Neural progenitor cell (in vitro differentiated cells): ENCODE measurements at regions not wholly inside any gene's neighbourhood (a gene's known extent, or its start where the extent isn't known, plus 50 kb on each side); places are given as distances from the start of the nearest gene placed in this dataset.

Source experiments
- EZH2 ChIP-seq: fragments of 200-600 bp; sonication (generic); IDR thresholded peaks from 2 replicates; pipeline ENCODE4 v1.6.1; 2017; ENCODE audit warnings: antibody characterized with exemption, mild to moderate bottlenecking, moderate library complexity
- EZH2phosphoT487 ChIP-seq: fragments of 200-600 bp; sonication (generic); IDR thresholded peaks from 2 replicates; pipeline ENCODE4 v1.6.1; 2017; ENCODE audit warnings: antibody characterized with exemption
- TF ChIP-seq, protein P1 (sequence below): fragments of 200-600 bp; sonication (generic); IDR thresholded peaks from 2 replicates; pipeline ENCODE4 v1.5.1; 2017; ENCODE audit warnings: antibody characterized with exemption, mild to moderate bottlenecking

DNA sequence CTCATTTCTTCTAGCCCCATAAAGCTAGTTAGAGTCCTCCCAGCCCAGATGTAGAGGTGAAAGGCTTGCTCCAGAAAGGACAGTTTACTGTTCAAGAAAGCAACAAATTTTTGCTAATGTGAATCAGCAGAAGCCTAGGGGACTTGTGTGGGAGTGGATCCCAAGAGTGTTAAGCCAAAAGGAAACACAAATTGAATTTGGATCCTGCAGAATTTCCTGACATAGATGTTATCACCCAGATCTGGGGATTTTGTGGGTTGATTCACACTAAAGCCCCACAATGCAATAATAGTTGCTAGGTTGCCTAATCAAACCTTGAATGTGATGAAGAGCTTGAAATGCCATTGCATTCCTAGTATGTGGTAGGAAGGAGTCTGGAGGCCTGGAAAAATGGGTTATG lies 135.2 kb upstream of the HS3ST3A1 start:
- TF ChIP-seq, protein P1, sequence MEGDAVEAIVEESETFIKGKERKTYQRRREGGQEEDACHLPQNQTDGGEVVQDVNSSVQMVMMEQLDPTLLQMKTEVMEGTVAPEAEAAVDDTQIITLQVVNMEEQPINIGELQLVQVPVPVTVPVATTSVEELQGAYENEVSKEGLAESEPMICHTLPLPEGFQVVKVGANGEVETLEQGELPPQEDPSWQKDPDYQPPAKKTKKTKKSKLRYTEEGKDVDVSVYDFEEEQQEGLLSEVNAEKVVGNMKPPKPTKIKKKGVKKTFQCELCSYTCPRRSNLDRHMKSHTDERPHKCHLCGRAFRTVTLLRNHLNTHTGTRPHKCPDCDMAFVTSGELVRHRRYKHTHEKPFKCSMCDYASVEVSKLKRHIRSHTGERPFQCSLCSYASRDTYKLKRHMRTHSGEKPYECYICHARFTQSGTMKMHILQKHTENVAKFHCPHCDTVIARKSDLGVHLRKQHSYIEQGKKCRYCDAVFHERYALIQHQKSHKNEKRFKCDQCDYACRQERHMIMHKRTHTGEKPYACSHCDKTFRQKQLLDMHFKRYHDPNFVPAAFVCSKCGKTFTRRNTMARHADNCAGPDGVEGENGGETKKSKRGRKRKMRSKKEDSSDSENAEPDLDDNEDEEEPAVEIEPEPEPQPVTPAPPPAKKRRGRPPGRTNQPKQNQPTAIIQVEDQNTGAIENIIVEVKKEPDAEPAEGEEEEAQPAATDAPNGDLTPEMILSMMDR = no peak
- TF ChIP-seq EZH2 (no peak), EZH2phosphoT487 (no peak)
